LNCAP (cell line): ENCODE measurements at regions not wholly inside any gene's neighbourhood (a gene's known extent, or its start where the extent isn't known, plus 50 kb on each side); places are given as distances from the start of the nearest gene placed in this dataset.

Source experiments
- CTCF ChIP-seq: fragments of 450-650 bp; IDR thresholded peaks from 2 replicates; pipeline ENCODE4 v1.5.1; 2017; ENCODE audit warnings: mild to moderate bottlenecking

GRCh38 chr20:20950620-20951019 lies 155.5 kb downstream of the LINC00237 start:
- TF ChIP-seq CTCF = no peak

- TF ChIP-seq CTCF = no peak
Measured at GRCh38 chr20:20946122-20946759, 159.9 kb downstream of the LINC00237 start.

GRCh38 chr20:20941468-20941889 lies 164.7 kb downstream of the LINC00237 start:
- TF ChIP-seq CTCF = no peak

- no peak for TF ChIP-seq CTCF
Measured at GRCh38 chr20:20939006-20939405, 167.2 kb downstream of the LINC00237 start.

GRCh38 chr20:20938599-20938998 lies 167.6 kb downstream of the LINC00237 start:
- no peak for TF ChIP-seq CTCF

- no peak for TF ChIP-seq CTCF
Measured at GRCh38 chr20:20938131-20938530, 168.0 kb downstream of the LINC00237 start.

- TF ChIP-seq CTCF = no peak
Measured at GRCh38 chr20:20933142-20933958, 172.8 kb downstream of the LINC00237 start.
